ENCODE measurements at regions not wholly inside any gene's neighbourhood (a gene's known extent, or its start where the extent isn't known, plus 50 kb on each side); places are given as distances from the start of the nearest gene placed in this dataset.

DNA sequence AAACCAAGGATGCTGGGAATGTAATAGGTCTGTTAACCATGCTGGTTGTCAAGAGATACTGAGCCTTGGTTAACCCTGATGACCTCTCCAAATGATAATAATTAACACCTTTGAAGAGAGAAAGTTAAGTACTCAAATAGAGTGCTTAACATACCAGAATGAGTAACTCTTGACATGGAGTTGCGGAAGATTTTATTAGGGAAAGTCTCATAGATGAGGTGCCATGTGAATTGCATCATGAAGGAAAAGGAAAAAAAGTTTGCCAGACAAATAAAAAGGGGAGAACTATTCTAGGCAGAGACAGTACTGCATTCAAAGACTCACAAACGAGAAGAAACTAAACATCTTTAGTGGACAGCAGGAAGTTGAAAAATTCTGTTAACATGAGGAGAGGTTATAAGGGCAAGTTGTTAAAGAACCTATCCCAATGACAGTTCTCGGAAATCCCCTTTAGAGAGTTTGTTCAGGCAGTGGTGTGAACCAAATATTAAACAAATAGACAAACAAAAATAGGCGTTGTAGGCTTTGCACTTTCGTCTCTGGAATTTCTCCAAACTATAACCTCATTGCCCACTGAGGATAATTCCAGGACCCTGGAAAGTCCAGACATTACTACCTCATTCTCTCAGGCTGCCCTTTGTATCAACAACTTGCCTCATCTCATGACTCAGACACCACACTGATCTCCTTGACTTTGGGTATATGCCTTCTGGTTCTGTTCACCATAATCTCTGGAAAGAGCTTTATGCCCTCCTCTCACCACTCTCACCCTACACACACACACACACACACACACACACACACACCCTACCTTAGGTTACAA is 435.0 kb downstream of the GXYLT1 start:
- peak in 1 of 2 donors; percentile 70 for ATAC-seq
- intact Hi-C loops (cut with DNase I) = no loop called here

GRCh38 chr12:41709012-41709411 is 435.7 kb downstream of the GXYLT1 start:
- intact Hi-C loops (cut with DNase I) = no loop called here
- no peak for ATAC-seq
- DNase-seq = no peak

More for the DNA sequence above, 435.0 kb downstream of the GXYLT1 start:
- no peak for DNase-seq

DNA sequence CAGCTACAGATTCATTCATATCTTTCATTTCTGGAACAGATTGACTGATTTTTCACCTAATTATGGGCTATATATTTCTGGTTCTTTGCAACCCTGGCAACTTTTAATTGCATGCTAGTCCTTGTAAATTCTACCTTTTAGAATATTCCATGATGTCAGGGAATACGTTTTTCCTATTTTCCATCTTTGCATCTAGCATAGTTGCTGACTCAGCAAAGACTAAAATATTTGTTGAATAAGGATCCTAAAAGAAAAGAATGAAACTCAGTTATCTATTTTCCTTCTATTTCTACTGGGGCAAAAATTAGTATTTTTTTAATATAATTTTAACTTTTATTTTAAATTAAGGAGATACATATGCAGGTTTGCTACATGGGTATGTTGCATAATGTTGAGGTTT is 438.3 kb downstream of the GXYLT1 start:
- intact Hi-C loops (cut with DNase I) = no loop called here
- ATAC-seq (no peak), DNase-seq (no peak)

- ATAC-seq (no peak), DNase-seq (no peak)
- intact Hi-C loops (cut with DNase I) = no loop called here
These were observed 442.6 kb downstream of the GXYLT1 start for GRCh38 chr12:41701943-41702601.

DNA sequence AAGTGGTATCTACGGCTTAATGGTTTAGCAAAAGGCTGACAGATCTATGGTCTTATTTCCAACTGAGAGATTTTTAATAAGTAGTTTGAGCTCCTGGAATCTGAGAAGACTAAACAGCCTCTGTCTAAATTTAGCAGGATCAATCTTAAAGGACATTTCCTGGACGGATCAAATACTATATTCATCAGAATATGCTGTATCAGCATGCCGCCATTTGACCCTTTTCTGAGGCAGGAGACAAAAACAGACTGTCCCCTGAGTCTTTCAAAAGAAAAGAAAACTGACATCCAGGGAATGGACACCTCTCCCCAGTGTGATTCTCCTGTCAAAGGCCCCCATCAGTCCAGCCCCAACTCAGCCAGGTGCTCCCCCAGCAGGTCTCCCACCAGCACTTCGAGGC is 443.7 kb downstream of the GXYLT1 start:
- no peak for ATAC-seq
- intact Hi-C loops (cut with DNase I) = no loop called here
- DNase-seq = no peak

DNA sequence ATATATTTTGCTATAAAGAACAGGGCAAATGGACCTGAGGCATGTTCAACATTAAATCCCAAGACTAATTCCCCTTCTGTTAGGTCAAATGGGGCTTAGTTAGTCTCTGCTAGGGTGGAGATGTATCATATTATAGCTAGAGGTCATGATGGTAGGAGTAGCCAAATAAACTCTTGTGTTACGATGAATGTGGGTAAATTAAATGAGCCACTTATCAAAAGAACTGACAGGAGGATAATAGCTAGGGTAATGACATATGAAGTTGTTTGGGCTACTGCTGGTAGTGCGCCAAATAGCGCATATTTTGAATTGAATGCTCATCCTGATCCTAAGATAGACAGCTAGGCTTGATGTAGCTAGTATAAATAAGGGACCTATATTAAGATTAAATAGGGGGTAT is 445.0 kb downstream of the GXYLT1 start:
- no peak for ATAC-seq
- intact Hi-C loops (cut with DNase I) = no loop called here

GRCh38 chr12:41697161-41697560 is 447.5 kb downstream of the GXYLT1 start:
- intact Hi-C loops (cut with DNase I) = no loop called here
- no peak for ATAC-seq
- no peak for DNase-seq

More for the DNA sequence above, 445.0 kb downstream of the GXYLT1 start:
- DNase-seq = no peak

GRCh38 chr12:41684997-41685396 is 459.7 kb downstream of the GXYLT1 start:
- DNase-seq = no peak
- no peak for ATAC-seq
- intact Hi-C loops (cut with DNase I) = loop anchor here in 1 of 2 donors (5.0 kb wide), 1 partner anchor 337 kb away; no protein-coding TSS in a partner anchor

DNA sequence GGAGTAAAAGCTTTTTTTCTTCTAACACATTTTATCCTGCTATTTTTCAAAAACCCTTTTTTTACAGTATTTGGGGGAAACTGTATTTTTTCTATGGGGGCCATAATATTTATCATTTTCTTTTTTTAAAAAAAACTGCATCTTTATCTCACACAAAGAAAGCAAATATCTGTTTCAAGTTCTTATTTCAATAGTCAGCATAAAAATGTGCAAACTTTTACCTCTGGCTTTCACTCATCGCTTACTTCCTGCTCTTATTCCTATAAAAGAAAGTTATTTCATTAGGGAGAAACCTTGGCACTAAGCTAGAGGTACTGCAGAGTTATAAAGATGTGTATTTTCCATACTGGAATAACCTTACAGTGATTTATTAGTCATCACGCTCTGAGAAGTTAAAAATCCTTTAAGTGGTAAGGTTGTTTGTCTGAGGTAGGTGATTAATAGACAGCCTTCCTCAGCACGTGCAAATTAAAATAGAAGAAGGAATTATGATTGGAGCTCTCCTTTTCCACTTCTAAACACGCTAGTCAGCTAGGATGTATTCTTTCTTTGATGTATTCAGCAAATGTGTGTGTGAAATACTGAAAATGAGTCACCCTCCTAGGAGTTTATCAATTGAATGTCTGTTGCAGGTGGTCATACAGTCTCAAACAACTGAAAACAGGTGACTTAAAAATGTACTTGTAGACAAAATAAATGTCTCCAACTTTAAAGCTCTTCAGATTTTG is 461.0 kb downstream of the GXYLT1 start:
- intact Hi-C loops (cut with DNase I) = no loop called here

GRCh38 chr12:41683023-41683422 is 461.7 kb downstream of the GXYLT1 start:
- ATAC-seq = no peak
- intact Hi-C loops (cut with DNase I) = no loop called here
- no peak for DNase-seq

More for the DNA sequence above, 461.0 kb downstream of the GXYLT1 start:
- ATAC-seq (no peak), DNase-seq (no peak)

GRCh38 chr12:41681898-41682297 is 462.8 kb downstream of the GXYLT1 start:
- ATAC-seq = no peak
- intact Hi-C loops (cut with DNase I) = no loop called here

DNA sequence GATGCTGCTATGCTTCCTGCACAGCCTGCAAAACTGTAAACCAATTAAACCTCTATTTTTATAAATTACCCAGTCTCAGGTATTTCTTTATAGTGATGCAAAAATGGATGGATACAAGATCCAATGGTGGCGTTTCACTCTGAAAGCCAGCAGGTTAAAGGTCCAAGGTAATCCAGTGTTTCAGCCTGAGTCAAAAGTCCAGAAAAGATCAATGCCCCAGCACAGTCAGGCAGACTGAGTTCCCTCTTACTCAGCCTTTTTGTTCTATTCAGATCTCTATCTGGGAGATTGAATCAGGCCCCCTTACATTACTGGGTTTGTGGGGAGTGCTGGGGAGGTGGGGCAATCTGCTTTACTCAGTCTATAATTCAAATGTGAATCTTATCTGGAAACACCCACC is 464.5 kb downstream of the GXYLT1 start:
- ATAC-seq (no peak), DNase-seq (no peak)
- intact Hi-C loops (cut with DNase I) = no loop called here

More at GRCh38 chr12:41681898-41682297, 462.8 kb downstream of the GXYLT1 start:
- DNase-seq = no peak

DNA sequence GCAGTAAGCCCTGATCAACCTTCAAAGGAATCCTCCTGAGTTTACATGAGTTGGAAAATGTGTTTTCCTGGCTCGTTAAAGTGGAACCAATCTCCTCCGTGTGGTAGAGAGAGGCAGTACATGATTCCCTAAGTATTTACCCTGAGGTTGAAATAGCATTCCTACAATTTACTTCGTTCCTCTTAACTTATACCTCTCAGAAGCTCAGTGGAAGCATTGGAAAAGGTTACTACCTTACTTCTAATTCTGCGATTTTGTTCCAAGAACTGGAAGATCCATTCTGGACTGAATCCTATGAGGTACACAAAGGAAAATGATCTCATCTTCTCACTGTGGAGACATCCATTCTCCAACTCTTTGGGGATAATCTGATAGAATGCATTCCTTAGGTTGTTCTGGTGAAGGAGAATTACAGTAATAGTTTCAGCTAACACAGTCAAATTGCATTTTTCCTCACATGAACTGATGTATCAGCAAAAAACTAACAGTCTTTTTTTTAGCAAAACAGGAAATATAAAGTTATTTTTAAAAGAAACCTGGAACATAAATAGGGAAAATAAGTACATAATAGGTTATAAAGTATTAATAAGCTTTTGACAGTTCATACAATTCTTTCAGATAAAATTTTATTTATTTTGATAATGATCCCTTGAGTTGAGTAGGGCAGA is 475.6 kb downstream of the PDZRN4 start:
- no peak for ATAC-seq
- intact Hi-C loops (cut with DNase I) = no loop called here
- DNase-seq = no peak

DNA sequence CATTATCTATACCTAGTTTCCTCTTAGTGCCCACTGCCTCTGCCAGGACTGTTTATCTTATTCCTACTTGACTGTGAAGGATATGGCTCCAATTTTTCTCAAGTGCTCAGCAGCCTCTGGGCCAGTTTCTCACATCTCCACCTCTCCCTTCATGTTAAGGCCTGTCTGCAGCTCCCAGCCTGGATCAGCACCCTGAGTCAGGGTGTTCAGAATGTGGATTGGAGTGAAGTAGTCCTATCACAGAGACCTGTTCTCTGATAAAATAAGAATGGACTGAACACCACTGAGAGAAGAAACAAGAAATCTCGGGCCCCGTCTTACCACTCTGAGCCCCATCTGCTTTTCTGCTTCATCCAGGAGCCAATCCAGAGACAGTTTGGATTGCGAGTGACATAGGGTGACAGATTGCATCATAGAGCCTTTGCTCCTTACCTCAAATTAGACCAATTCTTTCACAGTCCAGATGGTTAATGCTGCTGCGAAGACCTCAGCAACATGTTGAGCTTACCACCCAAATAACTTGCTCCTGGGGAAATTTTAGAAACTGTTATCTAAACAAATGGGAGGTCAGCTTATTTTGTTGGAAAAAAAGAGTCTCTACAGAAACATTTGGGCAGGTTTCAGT is 473.1 kb downstream of the PDZRN4 start:
- DNase-seq = no peak
- intact Hi-C loops (cut with DNase I) = no loop called here
- no peak for ATAC-seq

- DNase-seq = no peak
- intact Hi-C loops (cut with DNase I) = no loop called here
- no peak for ATAC-seq
These were observed 468.3 kb downstream of the PDZRN4 start for GRCh38 chr12:41656454-41656853.

GRCh38 chr12:41653386-41654326 is 465.5 kb downstream of the PDZRN4 start:
- no peak for ATAC-seq
- no peak for DNase-seq
- intact Hi-C loops (cut with DNase I) = no loop called here

DNA sequence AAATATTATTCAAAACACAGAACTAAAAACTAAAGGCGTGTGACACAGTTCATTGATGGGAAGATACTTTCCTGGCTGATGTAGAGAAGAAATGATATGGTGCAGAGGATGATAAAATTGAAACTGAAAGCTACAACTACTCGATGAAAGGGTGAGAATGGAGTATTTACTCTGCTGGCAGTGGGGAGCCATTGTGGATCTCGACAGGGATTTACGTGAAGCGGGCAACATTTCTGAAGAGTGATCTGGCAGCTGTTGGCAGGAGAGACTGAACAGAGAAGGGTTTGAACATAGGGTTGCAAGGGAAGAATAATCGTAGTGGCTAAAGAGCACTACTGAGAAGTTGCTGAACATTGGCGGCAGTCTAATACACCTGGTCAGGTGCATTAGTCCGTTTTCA is 464.9 kb downstream of the PDZRN4 start:
- no peak for DNase-seq
- ATAC-seq = no peak
- intact Hi-C loops (cut with DNase I) = no loop called here

DNA sequence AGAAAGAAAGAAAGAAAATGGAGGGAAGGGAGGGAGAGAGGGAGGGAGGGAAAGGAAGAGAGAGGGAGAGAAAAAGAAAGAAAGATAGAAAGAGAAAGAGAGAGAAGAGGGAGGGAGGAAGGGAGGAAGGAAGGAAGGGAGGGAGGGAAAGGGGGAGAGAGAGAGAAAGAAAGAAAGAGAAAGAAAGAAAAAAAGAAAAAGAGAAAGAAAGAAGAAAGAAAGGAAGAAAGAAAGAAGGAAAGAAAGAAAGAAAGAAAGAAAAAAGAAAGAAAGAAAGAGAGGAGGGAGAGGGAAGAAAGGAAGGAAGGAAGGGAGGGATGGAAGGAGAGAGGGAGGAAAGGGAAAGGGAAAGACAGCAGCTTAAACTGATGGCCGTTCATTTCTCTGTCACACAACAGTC is 457.5 kb downstream of the PDZRN4 start:
- no peak for DNase-seq
- intact Hi-C loops (cut with DNase I) = no loop called here
- no peak for ATAC-seq

Measured in left cardiac atrium (tissue), 4 donors.